Fibroblast of lung (primary cell): ENCODE measurements at regions not wholly inside any gene's neighbourhood (a gene's known extent, or its start where the extent isn't known, plus 50 kb on each side); places are given as distances from the start of the nearest gene placed in this dataset.

Experiments used
- EZH2 ChIP-seq: IDR thresholded peaks from 2 replicates; pipeline ENCODE4 v1.5.1; 2012; ENCODE audit warnings: low read length, control low read depth, mild to moderate bottlenecking; ENCODE audit errors: missing control alignments
- TF ChIP-seq, protein P1 (sequence below), 2 donors: IDR thresholded peaks in 1 of 2; conservative IDR thresholded peaks in 1 of 2; 1 replicate in 1 of 2; 2 replicates in 1 of 2; pipeline ENCODE4 v1.5.1; 2011 to 2012; ENCODE audit warnings: low read length in 2 of 2, control low read depth in 1 of 2, inconsistent platforms in 1 of 2, low read depth in 1 of 2, mild to moderate bottlenecking in 1 of 2

- TF ChIP-seq, protein P1, sequence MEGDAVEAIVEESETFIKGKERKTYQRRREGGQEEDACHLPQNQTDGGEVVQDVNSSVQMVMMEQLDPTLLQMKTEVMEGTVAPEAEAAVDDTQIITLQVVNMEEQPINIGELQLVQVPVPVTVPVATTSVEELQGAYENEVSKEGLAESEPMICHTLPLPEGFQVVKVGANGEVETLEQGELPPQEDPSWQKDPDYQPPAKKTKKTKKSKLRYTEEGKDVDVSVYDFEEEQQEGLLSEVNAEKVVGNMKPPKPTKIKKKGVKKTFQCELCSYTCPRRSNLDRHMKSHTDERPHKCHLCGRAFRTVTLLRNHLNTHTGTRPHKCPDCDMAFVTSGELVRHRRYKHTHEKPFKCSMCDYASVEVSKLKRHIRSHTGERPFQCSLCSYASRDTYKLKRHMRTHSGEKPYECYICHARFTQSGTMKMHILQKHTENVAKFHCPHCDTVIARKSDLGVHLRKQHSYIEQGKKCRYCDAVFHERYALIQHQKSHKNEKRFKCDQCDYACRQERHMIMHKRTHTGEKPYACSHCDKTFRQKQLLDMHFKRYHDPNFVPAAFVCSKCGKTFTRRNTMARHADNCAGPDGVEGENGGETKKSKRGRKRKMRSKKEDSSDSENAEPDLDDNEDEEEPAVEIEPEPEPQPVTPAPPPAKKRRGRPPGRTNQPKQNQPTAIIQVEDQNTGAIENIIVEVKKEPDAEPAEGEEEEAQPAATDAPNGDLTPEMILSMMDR (conservative IDR thresholded peaks at IDR 0.05 in 1 of 2, IDR thresholded peaks at IDR 0.05 in 1 of 2; ENCODE audit: low read depth in 1 of 2, low read length in 2 of 2), result no peak
- no peak for TF ChIP-seq EZH2
Observed at GRCh38 chr3:147836330-147836729, 427.2 kb downstream of the ZIC1 start.
